Pons (tissue), 1 donor: ENCODE measurements at regions not wholly inside any gene's neighbourhood (a gene's known extent, or its start where the extent isn't known, plus 50 kb on each side); places are given as distances from the start of the nearest gene placed in this dataset.
"Not testable (repeated sequence)": the region's sequence is repeated elsewhere in the genome, so short reads cannot be mapped to it uniquely, and the experiment has no call there.

Experiments used
- DNase-seq: peaks from one replicate; pipeline ENCODE4 v3.0.0-alpha.2; 2016; ENCODE audit warnings: low spot score

DNA sequence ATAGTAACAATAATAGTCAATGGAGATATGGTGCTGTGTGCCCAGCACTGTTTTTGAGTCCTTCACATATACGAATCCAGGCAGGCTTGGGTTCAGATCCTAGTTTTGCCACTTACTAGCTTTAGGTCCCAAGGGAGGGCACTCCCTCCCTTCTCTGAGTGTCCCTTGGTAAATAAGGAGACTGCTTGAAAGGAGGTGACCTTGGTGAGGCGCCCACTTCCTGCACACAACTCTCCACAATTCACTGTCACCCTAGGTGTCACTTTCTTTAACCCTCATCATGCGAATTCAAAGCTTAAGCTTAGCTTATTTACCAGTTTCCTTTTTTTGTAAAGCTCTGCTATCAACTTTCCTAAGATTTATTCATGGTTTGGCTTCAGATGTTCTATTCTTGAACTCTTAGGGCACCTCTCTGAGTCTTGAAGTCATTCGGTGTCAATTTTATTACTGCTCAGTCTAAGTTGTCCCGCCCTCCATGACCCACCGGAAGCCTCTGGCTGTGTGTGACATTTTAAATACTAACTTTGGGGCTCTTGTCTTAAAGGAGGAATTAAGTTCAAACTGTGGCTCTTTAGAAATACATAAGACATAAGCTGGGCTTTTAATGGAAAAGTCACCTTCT lies 170.7 kb upstream of the ZNF618 start:
- DNase-seq, result no peak

DNA sequence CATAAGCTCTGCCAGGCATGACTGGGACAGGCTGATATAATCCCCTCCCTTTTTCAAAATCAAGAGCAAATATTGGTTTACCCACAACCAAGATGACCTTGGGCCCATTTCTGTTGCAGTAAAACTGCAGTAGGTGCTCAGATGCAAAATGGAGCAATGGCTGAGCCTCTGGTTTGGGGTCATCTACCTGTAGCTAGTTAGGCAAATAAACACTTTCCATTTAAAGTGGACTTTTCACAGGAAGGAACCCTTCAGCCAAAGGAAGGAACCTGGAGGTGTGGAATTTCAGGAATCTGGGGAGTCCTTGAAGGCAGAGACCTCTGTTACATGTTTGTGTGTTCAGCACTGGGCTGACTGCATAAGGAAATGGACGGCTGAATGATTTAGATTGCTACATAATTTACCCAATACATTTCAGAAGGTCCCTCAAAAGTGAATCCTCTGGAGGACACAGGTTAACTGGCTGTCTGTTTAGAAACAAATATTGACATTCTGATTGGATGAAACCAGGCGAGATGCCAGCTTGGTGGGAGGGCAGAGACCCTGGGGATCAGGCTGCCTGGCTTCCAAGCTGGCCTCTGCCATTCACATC lies 170.1 kb upstream of the ZNF618 start:
- DNase-seq, result no peak

DNA sequence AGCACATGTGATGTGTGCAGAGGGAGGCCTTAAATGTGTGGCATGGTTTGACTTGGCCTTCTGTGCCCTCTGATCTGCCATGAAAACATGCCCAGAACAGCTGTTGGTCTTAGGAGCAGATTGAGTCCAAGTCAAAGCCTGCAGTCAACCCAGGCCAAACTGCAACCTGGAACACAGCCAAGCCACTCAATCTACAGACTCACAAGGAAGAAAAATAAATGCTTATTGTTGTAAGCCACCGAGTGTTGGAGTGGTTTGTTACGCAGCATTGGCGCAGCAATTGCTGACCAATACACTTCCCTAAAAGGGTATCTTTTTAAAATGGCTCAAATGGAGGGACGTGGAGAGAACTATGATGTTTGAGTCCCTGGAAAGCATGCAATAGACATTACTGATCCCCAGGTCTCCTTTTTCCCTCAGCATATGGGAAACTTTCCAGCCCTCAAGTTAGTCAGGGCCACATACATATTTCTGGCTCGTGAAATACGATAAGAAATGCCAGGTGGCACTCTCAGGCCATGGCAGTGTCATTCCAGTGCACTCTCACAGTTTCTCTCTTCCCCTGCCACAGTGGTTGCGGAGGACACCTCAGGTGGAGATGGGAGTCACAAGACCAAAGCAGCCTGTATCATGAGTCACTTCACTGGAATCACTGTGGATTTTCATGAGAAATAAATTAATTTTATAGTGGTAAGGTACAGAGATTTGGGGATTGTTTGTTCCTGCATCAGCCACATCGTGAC lies 168.0 kb upstream of the ZNF618 start:
- DNase-seq, result no peak

DNA sequence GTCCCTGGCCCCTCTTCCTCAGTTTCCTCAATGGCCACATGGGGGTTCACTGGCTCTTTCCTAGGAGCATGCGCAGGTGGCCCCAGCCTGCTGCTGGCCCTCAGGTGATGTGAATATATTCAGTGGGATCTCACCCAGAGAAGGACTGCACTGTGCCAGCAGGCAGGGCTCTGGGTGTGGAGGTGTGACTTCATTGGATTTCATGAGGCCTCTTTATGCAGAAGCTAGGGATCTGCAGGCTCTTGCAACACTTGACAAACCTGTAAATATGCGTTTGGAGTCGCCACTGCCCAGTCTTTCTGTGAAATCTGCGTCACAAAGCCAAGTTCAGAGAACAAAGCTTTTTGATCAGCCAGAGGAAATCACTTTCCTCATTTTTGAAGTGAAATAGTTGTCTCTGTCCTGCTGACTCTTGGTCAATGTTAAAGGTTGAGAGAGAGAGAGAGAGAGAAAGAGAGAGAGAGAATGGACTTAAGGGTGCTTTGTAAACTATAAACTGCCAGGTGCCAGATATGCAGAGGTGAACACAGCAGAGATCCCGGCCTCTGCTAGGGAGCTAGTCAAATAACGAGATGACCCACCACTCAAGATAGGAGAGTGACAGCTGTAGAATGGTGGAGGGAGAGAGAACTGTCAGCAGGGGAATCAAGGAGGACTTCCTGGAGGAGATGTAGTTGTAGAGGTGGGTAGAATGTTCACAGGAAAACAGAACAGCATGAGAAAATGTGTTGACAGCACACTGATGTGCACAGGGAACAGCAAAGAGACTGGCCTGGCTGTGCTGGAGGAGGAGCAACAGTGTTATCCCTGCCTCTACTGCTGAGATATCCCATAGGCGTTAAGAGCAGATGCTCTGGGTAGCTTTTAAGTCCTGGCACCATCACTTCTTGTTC lies 167.0 kb upstream of the ZNF618 start:
- DNase-seq, result no peak

DNA sequence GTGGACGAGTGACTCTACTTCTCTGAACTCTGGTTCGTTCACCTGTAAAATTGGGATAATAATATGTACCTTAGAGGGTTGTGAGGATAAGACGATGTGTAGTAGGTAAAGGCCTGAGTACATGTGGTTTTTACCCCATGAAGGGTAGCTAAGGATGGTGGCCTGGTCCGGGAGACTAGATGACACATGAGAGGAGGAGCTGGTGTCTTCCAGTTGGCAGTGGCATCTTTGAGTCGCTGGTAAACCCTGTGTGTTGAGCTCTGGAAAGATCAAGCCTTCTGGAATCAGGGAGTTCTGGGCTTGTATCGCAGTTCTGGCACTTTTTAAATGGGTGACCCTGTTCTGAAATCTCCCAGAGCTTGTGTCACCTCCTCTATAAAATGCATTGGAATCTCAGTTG lies 166.4 kb upstream of the ZNF618 start:
- no peak for DNase-seq

DNA sequence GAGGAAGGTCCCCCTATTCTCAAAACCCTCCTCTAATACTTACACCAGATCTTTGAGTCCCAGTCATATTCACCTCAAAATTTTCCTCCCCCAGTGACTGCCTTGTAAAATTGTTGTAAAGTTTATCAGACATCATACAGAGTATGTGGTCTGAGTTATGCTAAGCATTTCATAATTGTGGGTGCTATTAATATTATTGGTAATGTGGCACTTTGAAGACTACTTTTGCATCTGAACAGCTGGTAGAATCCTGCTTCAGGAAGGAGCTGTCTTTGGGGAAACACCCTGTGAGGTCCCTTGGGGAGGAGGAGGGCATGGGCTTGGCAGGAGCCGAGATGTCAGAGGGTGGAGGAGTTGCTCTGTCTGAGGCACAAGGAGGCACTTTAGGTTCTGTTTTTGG lies 164.9 kb upstream of the ZNF618 start:
- no peak for DNase-seq

DNA sequence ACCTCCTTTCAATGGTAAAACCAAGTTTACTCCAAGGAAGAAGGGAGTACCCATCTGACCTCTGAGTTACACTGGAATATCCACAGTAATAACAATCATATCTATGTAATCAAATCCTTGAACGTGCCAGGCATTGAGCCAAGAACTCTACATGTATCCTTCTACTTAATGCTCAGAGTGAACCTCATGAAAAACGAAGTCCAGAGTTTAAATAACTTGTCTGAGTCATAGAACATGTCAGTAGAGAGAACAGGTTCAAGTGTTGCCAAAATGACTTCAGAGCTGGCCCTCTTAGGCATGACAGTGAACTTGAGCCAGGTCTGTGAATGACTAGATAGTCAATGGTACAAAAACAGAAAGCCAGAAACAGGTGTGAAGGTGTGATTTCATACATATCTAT lies 164.1 kb upstream of the ZNF618 start:
- no peak for DNase-seq

DNA sequence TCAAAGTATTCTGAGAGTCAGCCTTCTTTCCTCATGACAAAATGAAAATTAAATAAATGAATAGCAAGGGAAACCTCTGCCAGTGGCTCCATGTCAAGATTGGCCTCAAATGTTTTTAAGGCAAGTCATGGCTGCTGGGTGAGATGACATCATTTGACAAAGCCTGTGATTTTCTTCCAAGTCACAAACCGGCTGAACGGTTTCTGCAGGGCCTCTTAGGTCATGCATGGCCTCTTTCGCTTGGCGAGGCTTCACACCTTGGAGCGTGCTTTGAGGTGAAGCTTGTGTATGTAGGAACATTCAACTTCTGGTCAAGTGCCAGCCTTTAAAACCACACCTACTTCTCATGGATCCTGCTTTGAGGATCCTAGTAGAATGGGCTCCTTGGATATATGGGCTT lies 161.0 kb upstream of the ZNF618 start:
- DNase-seq, result no peak

DNA sequence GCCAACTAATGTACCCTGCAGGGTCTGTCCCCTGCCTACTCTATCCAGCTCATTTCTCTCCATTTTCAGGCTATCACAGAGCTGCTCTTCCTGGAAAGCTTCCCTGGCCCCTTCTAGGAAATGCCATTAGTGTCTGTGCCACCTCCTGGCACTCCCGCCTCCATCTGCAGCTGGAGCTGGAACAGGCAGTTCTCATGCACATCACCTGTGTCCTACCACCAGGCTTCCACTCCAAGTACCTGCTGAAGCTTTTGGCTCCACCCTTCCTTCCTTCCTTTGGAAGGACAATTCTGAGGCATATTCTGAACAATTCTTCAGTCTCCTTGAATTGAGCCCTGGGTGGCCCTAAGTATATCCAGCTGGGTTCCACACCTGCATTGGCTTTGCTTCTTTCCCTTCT lies 156.2 kb upstream of the ZNF618 start:
- DNase-seq, result no peak

DNA sequence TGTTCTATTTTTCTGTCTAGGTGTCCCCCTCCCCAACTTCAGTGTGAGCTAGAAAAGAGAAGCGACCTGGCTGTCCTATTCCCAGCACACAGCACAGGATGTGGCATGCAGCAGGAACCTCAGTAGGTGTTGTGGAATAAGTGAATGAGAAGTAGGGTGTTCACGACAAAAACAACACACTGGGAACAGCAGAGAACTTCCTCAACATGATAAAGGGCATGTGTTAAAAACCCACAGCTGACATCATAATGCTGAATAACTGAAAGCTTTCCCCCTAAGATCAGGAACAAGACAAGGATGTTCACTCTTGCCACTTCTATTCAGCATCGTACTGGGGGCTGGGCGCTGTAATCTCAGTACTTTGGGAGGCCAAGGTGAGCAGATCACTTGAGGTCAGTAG lies 155.6 kb upstream of the ZNF618 start:
- DNase-seq, result no peak

DNA sequence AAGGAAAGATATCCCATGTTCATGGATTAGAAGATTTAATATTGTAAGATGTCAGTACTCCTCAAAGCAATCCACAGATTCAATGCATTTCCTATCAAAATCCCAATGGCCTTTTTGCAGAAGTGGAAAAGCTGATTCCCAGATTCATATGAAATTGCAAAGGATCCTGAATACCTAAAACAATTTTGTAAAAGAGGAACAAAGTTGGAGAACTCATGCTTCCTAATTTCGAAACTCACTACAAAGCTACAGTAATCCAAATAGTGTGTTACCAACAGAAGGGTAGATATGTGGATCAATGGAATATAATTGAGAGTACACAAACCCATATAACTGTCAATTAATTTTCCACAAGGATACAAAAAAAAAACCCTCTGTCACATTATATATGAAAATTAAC lies 154.3 kb upstream of the ZNF618 start:
- DNase-seq, result no peak

DNA sequence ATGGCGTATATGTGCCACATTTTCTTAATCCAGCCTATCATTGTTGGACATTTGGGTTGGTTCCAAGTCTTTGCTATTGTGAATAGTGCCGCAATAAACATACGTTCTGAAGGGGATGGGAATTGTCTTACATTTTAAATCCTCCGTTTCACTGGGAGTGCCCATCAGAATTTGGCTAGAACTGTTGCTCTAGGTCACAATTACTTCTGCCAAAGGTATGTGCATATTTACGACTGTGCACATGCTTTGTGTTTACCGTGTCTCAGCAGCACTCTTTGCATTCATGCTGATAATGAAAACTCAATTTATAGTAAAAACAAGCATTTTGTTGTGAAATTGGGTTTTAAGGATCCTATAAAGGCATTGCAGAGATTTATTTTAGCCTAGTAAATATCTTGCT lies 151.9 kb upstream of the ZNF618 start:
- no peak for DNase-seq

DNA sequence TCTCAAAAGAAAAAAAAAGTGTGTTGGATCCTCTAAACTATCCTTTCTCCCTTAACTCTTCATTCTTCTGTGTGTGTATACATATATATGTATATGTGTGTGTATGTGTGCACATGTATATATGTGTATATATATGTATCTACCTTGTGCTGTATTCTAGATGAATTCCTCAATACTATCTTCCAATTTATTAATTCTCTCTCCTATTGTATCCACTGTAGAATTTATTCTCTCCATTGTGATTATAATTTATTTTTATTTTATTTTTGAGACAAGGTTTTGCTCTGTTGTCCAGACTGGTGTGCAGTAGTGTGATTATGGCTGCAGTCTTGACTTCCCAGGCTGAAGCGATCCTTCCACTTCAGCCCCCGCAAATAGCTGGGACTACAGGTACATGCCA lies 147.1 kb upstream of the ZNF618 start:
- no peak for DNase-seq

DNA sequence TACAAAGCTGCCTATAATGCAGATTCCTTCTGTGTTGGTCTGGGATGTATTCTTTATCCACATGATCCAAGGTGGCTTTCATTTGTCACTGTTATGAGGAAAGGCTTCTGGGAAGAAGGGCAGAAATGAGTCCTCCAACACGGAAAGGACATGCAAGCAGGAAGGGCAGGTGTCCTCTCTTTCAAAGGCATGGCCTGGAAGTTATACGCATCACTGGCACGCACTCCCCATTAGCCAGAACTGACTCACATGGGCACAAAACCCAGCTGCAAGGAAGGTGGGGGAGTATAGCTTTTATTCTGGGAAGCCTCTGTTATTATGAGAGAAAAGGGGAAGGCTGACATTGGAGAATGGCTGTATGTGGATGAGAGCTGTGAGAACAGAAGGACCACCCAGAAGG lies 141.3 kb upstream of the ZNF618 start:
- no peak for DNase-seq

DNA sequence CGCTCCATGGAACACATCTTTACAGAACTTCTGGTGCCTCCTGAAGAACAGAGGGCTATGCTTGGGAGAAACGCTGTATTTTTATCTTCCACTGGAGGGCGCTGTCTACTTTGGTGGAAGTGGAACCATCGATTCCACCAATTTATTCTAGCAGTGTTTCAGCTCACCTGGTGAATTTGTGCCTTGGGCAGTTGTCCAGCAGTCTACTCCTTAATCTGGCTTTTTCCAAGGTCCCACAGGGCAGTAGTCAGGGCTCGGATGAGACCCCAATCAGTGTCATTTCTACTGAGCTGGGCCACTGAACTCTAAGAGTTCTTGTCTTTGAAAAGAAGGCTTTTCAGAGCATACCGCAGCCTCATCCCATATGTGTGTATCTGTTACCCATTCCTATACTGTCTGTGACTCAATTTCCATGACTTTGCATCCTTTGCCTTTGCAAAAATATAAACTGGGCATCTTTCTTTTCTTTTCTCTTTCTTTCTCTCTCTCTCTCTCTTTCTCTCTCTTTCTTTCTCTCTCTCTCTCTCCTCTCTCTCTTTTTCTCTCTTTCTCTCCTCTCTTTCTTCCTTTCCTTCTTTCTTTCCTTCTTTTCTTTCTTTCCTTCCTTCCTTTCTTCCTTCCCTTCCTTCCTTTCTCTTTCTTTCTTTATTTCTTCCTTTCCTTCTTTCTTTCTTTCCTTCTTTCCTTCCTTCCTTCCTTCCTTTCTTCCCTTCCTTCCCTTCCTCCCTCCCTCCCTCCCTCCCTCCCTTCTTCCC lies 138.4 kb upstream of the ZNF618 start:
- DNase-seq, result peak; percentile 48

DNA sequence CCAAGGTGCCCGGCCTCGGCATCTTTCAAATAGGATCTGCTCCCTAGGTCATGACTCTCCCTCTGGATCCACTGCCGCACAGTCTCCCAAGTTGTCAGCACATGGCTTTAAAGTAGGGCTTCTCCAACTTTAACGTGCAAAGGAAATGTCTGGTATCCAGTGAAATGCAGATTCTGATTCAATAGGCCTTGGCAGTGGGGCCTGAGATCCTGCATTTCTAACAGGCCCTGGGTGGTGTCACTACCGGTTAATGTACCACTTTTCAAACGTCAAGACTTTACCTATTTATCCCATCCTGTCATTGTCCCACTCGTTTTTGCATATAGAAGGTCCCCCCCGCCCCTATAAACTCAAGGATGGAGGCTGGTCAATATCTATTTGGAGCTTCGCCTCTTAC lies 137.6 kb upstream of the ZNF618 start:
- DNase-seq, result no peak

DNA sequence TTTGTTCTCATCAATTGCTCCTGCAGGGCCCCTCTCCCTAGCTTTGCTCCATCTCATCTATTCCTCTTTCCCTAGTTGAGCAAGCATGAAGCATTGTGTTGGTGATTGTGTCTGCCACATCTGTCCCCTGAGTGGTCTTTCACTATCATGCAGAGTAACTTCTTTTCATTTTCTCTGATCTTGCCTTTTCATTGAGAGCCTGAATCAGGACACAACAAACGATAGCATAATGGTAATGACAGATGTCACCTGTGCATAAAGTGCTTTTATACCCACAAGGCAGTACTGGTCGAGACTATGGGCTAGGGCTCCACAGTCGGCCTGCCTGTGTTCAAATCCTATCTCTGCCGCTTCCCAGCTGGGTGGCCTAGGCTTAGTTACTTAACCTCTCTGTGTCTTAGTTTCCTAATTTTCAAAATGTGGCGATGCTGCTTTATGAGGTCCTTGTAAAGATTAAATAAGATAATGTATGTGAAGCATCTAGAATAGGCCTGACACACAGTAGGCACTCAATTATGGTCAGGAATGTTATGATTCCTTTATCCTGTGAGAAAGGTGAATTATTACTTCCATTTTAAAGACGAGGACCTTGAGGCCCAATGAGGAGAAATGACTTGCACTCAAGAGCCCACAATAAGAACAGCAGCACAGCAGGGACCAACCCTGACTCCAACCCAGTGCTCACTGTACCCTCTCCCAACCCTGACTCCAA lies 137.1 kb upstream of the ZNF618 start:
- DNase-seq, result no peak

DNA sequence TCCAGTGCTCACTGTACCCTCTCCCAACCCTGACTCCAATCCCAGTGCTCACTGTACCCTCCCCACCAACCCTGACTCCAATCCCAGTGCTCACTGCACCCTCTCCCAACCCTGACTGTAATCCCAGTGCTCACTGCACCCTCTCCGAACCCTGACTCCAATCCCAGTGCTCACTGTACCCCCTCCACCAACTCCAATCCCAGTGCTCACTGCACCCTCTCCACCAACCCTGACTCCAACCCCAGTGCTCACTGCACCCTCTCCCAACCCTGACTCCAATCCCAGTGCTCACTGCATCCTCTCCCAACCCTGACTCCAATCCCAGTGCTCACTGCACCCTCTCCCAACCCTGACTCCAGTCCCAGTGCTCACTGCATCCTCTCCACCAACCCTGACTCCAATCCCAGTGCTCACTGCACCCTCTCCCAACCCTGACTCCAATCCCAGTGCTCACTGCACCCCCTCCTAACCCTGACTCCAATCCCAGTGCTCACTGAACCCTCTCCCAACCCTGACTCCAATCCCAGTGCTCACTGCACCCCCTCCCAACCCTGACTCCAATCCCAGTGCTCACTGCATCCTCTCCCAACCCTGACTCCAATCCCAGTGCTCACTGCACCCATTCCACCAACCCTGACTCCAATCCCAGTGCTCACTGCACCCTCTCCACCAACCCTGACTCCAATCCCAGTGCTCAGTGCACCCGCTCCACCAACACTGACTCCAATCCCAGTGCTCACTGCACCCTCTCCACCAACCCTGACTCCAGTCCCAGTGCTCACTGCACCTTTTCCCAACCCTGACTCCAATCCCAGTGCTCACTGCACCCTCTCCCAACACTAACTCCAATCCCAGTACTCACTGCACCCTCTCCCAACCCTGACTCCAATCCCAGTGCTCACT lies 136.3 kb upstream of the ZNF618 start:
- DNase-seq, result not testable (repeated sequence)

DNA sequence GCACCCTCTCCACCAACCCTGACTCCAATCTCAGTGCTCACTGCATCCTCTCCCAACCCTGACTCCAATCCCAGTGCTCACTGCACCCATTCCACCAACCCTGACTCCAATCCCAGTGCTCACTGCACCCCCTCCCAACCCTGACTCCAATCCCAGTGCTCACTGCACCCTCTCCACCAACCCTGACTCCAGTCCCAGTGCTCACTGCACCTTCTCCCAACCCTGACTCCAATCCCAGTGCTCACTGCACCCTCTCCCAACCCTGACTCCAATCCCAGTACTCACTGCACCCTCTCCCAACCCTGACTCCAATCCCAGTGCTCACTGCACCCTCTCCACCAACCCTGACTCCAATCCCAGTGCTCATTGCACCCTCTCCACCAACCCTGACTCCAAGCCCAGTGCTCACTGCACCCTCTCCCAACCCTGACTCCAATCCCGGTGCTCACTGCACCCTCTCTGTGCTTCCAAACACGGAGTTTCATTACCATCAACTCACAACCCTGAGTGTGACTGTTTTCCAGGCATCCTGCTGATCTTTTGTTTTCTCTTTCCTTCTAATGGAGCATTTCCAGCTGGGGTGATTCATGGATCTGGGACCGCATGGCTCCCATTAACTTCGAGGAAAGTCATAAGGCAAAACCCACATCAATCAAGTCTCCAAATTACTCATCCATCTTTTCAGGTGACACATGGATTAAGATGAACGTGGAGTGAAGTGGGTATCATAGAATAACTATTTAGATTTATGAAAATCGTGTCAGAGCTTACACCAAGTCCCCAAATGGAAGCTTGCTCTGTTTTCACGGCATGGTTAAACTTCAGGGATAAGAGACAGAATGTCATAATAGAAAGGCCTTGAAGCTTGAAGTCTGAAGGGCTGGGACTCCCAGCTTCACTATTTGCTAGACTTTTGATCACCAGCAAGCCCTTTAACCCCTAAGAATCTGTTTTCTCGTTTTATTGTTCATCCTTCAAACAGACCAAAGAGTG lies 135.3 kb upstream of the ZNF618 start:
- DNase-seq, result not testable (repeated sequence)
